NOMO-1 treated with dmso at 0.1 percent for 144 hours (cell line): ENCODE measurements at regions not wholly inside any gene's neighbourhood (a gene's known extent, or its start where the extent isn't known, plus 50 kb on each side); places are given as distances from the start of the nearest gene placed in this dataset.
A peak's percentile ranks its signal among the peaks of the same experiment; 100 is the strongest.

Experiments used
- DNase-seq: peaks from one replicate; lab custom pipeline; 2025; ENCODE audit not compliant: unreplicated experiment; lab: John Stamatoyannopoulos, UW

GRCh38 chr6:121020656-121021055 lies 313.6 kb downstream of the TBC1D32 start:
- no peak for DNase-seq

DNA sequence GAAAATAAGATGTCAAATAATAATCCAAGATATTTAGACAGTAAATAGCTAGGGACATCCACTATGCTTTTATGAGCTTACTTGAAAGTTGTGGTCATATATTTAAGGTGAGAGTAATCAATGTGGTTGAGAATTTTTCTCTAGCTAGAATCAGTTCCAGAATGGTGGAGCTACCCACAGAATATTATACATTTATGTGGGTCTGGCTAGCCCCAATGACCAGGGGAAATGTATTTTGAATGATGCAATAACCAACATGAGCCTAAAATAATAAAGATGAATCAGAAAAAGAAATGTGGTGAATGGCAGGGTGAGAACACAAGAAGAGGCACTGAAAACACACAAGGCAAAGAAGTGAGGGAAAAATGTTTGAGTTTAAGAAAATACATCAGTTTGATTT lies 325.7 kb downstream of the TBC1D32 start:
- no peak for DNase-seq

GRCh38 chr6:121006024-121006423 lies 328.3 kb downstream of the TBC1D32 start:
- no peak for DNase-seq

GRCh38 chr6:121000381-121000780 lies 333.9 kb downstream of the TBC1D32 start:
- no peak for DNase-seq

DNA sequence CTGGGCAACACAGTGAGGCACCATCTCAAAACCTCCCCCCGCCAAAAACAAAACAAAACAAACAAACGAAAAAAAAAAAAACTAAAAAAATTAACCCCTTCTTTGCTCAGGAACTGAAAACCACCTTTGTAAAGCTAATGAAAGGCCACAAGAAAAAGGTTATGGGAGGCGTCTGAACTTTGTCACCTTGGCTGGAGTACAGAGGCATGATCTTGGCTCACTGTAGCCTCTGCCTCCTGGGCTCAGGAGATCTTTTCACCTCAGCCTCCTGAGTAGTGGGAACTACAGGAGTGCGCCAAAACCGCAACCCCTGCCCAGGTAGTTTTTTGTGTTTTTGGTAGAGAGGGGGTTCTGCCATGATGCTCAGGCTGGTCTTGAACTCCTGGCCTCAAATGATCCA lies 337.9 kb downstream of the TBC1D32 start:
- DNase-seq: no peak

DNA sequence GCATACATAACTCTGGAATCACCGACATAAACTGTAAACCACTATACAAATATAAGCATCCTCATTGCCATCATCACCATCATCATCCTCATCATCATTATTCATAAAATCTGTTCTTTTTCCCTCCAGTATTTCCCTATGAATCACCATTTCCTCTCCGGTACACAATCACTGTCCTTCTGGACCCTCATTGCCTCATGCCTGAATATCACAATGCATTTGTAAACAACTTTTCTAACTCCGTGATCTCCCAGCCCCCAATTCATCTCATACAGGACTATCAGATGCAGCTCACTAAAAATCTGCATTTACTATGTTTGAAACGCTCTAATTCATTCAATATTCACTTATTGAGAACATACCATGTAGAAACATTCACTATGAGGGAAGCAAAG lies 339.7 kb downstream of the TBC1D32 start:
- DNase-seq: no peak

GRCh38 chr6:120993929-120994572 lies 340.2 kb downstream of the TBC1D32 start:
- no peak for DNase-seq

GRCh38 chr6:120992257-120992656 lies 342.0 kb downstream of the TBC1D32 start:
- DNase-seq: no peak

DNA sequence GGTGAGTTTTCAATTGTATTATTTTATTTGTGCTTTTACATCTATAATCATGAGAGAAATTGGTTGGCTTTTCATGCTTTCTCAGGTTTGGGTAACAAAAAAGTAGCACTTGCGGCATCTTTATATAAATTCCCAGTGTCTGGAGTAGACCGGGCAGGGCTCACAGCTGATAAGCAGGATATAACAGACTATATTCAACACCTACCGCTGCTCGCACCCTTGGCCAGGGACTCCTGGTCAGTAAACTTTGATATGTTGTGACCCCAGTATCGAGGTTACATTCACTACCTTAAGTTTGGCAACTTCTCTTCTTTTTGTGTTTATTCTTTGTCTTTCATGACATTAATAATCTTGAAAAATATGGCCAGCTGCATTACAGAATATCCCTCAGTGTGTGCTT lies 343.4 kb downstream of the TBC1D32 start:
- DNase-seq: no peak

DNA sequence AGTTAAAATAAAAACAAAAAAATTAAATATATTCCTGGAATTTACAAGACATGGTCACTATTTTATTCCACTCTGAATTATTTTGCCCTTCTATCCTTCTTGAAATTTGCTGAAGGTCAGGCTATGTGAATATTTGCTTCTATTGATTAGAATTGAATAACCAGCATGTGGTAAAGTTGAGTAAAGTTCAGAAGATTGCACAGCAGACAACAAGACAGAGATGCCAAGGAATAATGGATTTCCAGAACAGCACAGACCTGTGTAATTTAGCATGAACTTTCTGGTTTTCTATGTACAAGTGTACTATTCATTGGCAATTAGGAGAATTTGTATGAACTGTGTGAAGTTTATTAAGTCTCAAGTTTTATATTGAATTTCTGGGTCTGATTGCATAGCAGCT lies 352.4 kb downstream of the TBC1D32 start:
- no peak for DNase-seq

- no peak for DNase-seq
Measured at GRCh38 chr6:120966321-120966720, 368.0 kb downstream of the TBC1D32 start.

DNA sequence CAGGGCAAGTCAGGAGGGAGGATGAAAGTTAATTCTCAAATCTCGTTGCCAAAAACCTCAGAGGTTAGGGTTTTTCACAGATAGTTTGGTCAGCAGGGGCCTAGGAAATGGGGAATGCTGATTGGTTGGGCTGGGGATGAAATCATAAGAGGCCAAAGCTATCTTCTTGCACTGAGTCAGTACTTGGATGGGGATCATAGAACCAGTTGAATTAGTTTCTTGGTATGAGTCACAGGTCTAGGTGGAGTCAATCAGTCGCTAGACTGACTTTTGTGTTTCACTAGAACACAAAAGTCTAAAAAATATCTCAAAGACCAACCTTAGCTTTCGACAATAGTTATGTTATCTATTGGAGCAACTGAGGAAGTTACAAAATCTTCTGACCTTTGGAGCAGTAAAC lies 368.5 kb downstream of the TBC1D32 start:
- DNase-seq: no peak

GRCh38 chr6:120960761-120961160 lies 373.5 kb downstream of the TBC1D32 start:
- no peak for DNase-seq

- DNase-seq: no peak
Measured at GRCh38 chr6:120954111-120954510, 380.2 kb downstream of the TBC1D32 start.

GRCh38 chr6:120951258-120951657 lies 383.0 kb downstream of the TBC1D32 start:
- DNase-seq: no peak

DNA sequence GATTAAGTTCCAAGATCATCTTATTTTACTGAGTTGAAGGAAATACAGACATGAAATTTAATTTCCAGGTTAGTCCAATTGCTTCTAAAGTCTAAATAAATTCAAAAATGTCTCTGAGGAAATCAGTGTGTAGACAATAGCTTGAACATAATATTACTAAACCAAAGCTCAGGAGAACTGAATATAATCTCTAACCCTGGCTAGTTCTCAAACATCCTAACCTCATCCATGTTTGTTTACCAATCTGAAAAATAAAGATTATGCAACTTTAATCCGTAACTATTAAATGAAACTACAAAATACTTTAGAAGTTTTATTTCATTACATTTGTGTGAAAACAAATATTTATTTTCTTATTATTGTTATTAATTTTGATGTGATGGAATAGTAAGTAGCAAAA lies 387.2 kb downstream of the TBC1D32 start:
- DNase-seq: no peak

- DNase-seq: no peak
Measured at GRCh38 chr6:120945905-120946594, 388.2 kb downstream of the TBC1D32 start.

GRCh38 chr6:120938876-120939472 lies 395.3 kb downstream of the TBC1D32 start:
- DNase-seq: peak; percentile 71

DNA sequence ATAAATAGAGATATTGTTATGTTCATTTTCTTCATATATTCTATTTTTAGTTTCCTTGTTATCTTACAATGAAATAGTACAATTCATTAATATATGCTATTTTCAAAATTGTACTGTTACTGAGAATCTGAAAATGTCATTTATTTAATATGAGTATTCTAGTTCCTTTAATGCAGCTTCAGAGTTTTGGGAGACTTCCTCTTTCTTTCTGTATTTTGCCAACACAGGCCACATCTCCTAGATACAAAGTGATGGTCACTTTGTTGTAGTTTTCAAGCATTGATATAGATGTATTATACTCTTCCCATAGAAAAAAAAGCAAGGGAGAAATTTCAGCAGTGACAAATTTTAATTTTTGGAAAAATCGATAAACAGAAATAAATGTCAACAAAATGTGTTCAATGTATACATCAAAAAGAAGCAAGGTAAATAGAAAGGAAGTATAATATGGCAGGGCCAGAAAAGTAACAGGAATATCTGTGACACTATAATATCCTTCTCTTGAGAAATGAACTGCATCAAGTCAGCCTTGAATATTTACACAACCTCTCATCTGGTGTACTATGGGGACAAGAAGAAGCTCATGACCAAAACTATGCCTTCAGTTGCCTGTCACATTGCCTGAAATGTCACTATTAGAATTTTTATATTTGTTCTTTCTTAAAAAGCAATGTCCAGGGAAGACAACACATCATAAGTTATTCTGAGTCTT lies 396.0 kb downstream of the TBC1D32 start:
- peak; percentile 5 for DNase-seq

GRCh38 chr6:120935908-120936307 lies 398.4 kb downstream of the TBC1D32 start:
- DNase-seq: no peak

GRCh38 chr6:120935016-120935415 lies 399.3 kb downstream of the TBC1D32 start:
- no peak for DNase-seq
